ENCODE measurements at regions not wholly inside any gene's neighbourhood (a gene's known extent, or its start where the extent isn't known, plus 50 kb on each side); places are given as distances from the start of the nearest gene placed in this dataset.
"Not testable (repeated sequence)": the region's sequence is repeated elsewhere in the genome, so short reads cannot be mapped to it uniquely, and the experiment has no call there.

DNA sequence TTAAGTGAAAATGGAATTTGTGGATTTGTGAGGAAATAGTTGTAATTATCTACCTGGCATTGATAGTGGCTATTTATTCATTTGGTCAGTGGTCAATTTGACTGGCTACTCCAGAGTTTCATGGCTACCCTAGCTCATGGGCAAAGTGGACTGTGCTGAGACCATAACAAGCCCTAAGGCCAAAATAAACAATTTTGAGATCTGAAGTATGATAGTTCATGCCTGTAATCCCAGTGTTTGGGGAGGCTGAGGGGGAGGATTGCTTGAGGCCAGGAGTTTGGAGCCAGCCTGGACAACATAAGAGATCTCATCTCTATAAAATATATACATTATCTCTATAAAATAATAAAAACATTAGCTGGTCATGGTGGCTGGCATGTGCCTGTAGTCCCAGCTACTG lies 311.7 kb downstream of the HIVEP2 start:
- DNase-seq (ENCODE audit: low read depth in 1 of 2, low spot score in 1 of 2) = no peak

DNA sequence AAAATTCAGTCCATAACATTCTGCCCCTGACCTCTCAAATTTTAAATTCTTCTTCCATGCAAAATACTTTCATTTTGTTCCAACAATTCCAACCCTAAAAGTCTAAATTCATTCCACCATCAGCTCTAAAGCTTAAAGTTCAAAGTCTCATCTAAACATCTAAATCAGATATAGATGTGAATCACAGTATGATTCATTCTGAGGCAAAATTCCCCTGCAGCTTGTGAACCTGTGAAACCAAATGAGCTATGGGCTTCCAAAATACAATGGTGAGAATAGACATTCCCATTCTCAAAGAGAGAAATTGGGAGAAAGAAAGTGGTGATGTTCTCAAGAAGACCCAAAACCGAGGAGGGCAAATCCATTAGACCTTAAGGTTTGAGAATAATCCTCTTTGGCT lies 309.8 kb downstream of the HIVEP2 start:
- DNase-seq (ENCODE audit: low read depth in 1 of 2, low spot score in 1 of 2) = no peak

GRCh38 chr6:142637624-142638351 lies 307.2 kb downstream of the HIVEP2 start:
- no peak for DNase-seq (ENCODE audit: low read depth in 1 of 2, low spot score in 1 of 2)

DNA sequence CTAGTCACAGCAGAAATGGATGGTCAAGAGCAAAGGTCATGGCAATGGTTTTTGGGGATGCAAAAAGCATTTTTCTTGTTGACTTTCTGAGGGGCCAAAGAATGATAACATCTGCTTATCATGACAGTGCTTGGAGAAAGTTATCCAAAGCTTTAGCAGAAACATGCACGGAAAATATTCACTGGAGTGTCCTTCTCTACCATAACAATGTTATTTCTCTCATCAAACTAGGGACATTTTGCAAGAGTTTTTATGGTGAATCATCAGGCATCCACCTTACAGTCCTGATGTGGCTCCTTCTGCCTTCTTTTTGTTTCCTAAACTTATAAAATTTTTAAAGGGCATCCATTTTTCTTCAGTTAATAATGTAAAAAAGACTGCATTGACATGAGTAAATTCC lies 302.3 kb downstream of the HIVEP2 start:
- DNase-seq (ENCODE audit: low read depth in 1 of 2, low spot score in 1 of 2) = no peak

DNA sequence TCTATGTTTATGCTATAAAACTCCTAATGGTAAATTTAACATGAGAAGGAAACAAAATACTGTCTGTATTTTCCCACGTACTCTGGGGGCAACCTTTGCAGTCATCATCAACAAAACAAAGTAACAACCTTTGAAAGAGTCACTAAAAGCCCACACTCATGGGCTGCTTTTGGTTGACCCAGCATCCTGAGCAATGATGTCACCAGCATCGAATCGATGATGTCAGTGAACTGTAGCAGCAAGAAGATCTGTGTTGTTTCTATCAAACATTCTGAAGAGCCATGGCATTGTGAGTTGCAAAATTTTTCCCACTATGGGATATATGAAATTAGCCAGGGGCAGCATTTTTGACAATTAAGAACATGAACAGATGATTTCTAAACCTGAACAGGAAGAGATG lies 300.1 kb downstream of the HIVEP2 start:
- DNase-seq (ENCODE audit: low read depth in 1 of 2, low spot score in 1 of 2) = no peak

GRCh38 chr6:142645663-142646062 lies 299.3 kb downstream of the HIVEP2 start:
- DNase-seq (ENCODE audit: low read depth in 1 of 2, low spot score in 1 of 2) = no peak

GRCh38 chr6:142647449-142648035 lies 297.4 kb downstream of the HIVEP2 start:
- DNase-seq (ENCODE audit: low read depth in 1 of 2, low spot score in 1 of 2) = no peak

DNA sequence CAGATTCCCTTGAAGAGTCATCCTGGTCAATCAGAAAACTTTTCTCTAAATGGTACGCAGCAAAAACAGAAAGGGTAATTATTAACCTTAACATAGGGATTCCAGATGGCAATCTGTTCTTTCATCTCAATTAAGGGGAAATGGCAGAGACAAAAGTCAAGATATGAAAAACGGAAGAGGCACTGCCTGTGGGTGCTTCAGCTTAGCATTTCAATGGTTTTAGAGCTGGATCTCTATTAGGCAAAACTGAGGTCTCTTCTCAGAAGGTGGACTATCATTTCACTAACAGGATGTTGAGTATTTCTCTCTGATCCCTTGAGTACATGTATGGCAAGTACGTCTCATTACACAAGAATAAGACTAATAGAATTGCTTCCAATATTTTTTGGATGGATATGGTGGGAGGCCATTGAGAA lies 296.9 kb downstream of the HIVEP2 start:
- DNase-seq (ENCODE audit: low read depth in 1 of 2, low spot score in 1 of 2) = no peak

- no peak for DNase-seq (ENCODE audit: low read depth in 1 of 2, low spot score in 1 of 2)
These were observed 296.4 kb downstream of the HIVEP2 start for GRCh38 chr6:142648526-142648925.

- DNase-seq (ENCODE audit: low read depth in 1 of 2, low spot score in 1 of 2) = not testable (repeated sequence)
These were observed 295.3 kb downstream of the HIVEP2 start for GRCh38 chr6:142649438-142650234.

- no peak for DNase-seq (ENCODE audit: low read depth in 1 of 2, low spot score in 1 of 2)
These were observed 293.6 kb downstream of the HIVEP2 start for GRCh38 chr6:142651384-142651783.

- no peak for DNase-seq (ENCODE audit: low read depth in 1 of 2, low spot score in 1 of 2)
These were observed 291.1 kb downstream of the HIVEP2 start for GRCh38 chr6:142653710-142654420.

GRCh38 chr6:142659661-142660060 lies 285.3 kb downstream of the HIVEP2 start:
- no peak for DNase-seq (ENCODE audit: low read depth in 1 of 2, low spot score in 1 of 2)

DNA sequence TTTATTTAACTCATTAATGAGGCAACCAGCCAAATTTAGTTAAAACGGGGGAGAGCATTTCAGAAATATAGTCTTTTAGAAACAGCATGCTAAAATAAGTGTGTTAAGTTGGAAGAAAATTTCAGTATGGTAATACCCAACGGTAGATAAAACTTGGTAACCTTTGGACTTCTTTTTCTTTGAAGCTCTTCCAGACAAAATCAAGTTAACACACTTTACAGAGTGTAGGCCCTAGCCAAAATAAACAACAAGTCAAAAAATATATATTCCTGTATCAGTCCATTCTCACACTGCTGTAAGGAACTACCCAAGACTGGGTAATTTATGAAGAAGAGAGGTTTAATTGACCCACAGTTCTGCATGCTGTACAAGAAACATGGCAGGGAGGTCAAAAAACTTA lies 279.6 kb downstream of the HIVEP2 start:
- DNase-seq (ENCODE audit: low read depth in 1 of 2, low spot score in 1 of 2) = no peak

GRCh38 chr6:142666599-142667185 lies 278.3 kb downstream of the HIVEP2 start:
- DNase-seq (ENCODE audit: low read depth in 1 of 2, low spot score in 1 of 2) = no peak

DNA sequence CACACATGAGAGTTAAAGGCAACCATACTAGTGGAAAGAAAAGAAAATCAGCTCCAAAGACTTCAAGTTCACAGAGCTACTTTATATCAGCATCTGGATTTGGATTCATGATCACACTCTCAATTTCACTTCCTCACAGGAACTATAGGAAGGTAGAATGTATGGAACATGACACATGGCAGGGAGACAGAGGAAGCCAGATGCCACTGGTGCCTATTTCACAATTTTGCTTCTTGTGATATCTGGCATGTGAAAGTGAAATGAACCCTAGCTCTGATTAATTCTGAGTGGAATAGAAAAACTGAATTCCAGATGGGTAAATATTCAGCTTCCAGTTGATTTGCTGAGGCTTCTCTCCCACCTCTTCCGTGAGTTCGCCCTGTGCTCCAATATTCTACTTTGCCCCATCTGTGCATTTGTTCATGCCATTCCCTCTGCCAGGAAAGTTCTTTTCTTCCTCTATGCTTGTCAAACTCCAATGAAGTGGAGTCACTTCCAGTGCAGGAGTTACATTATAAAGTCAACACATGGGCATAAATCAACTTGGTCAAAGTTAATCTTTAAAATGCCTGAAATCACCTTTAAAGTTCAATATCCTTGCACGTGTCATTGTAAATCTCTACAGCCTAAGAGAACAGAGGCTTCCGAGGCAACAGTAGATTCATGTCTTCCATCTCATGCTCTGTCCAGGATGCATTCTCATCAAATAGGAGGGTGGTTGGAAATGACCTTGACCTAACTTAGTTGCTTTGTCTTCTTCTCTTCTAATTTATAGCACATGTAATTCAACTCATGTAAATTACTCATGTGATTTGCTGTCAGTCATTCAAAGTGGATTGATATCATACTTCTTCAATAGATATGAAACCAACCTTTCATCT lies 275.3 kb downstream of the HIVEP2 start:
- DNase-seq (ENCODE audit: low read depth in 1 of 2, low spot score in 1 of 2) = no peak

DNA sequence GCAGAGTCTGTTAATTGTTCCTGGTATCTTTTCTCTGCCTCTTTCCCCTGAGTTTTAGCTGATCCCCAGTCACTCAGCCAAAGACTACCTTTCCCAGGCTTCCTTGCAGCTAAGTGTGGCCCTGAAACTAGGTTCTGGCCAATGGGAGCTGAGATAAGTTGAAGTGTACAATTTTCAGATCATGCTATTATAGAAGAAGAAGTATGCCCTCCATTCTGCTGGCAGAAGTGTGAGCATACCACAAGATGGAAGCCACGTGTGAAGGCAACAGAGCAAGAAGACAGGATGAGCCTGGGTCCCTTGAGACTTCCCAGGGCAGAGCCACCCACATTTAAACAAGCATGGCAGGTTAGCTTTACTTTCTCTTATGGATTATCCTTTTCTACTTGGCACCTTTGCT lies 273.2 kb downstream of the HIVEP2 start:
- DNase-seq (ENCODE audit: low read depth in 1 of 2, low spot score in 1 of 2) = no peak

DNA sequence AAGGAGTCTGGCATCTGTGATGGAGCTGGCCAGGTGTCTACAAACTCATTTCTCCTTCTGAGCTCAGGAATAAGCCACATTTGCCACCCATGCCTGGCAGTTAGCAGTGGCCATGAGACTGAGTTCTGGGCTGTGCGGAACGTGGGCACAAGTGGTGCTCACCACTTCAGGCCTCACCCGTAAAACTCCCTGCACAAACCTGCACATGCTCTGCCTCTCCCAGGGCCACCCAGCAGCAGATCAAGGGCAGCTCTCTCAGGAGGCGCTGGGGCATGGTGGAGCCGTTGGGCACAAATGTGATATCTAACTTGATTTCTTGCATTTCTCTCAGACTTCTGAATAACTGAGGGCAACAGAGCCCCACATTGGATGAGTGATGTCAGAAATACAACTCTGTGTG lies 269.5 kb downstream of the HIVEP2 start:
- no peak for DNase-seq (ENCODE audit: low read depth in 1 of 2, low spot score in 1 of 2)

GRCh38 chr6:142676027-142676443 lies 268.9 kb downstream of the HIVEP2 start:
- DNase-seq (ENCODE audit: low read depth in 1 of 2, low spot score in 1 of 2) = no peak

- no peak for DNase-seq (ENCODE audit: low read depth in 1 of 2, low spot score in 1 of 2)
These were observed 268.3 kb downstream of the HIVEP2 start for GRCh38 chr6:142676647-142677192.
